GM23338 (cell line): ENCODE measurements at regions not wholly inside any gene's neighbourhood (a gene's known extent, or its start where the extent isn't known, plus 50 kb on each side); places are given as distances from the start of the nearest gene placed in this dataset.

ENCODE experiments used
- ATAC-seq: fragments of 200-7000 bp; cut with Tn5 transposase; 3 replicates; pipeline ENCODE4 v1.9.1; 2020
- DNase-seq: peaks from one replicate; pipeline ENCODE4 v3.0.0-alpha.2; 2015; ENCODE audit warnings: low spot score
- H2AFZ ChIP-seq: fragments of 200-600 bp; sonication (generic); 2 replicates; pipeline ENCODE4 v1.8.0; 2016; ENCODE audit warnings: antibody characterized with exemption, mild to moderate bottlenecking, moderate library complexity
- H3F3A ChIP-seq: fragments of 200-600 bp; sonication (generic); replicated peaks from 2 replicates; pipeline ENCODE4 v1.8.0; 2017; ENCODE audit warnings: antibody characterized with exemption, mixed run types, low read depth
- H3K27ac ChIP-seq: fragments of 200-600 bp; sonication (generic); 2 replicates; pipeline ENCODE4 v1.6.1; 2016; ENCODE audit warnings: low read depth
- H3K27me3 ChIP-seq: fragments of 200-600 bp; sonication (generic); 2 replicates; pipeline ENCODE4 v1.8.0; 2016; ENCODE audit warnings: mild to moderate bottlenecking, mixed run types, moderate library complexity; ENCODE audit not compliant: insufficient read depth
- H3K36me3 ChIP-seq: fragments of 200-600 bp; sonication (generic); 2 replicates; pipeline ENCODE4 v1.8.0; 2016; ENCODE audit warnings: mild to moderate bottlenecking; ENCODE audit not compliant: insufficient read depth
- H3K4me1 ChIP-seq: fragments of 200-600 bp; sonication (generic); 2 replicates; pipeline ENCODE4 v1.8.0; 2016; ENCODE audit warnings: mild to moderate bottlenecking, moderate library complexity; ENCODE audit not compliant: insufficient read depth
- H3K4me2 ChIP-seq: fragments of 200-600 bp; sonication (generic); 2 replicates; pipeline ENCODE4 v1.7.1; 2017; ENCODE audit warnings: mixed run types
- H3K4me3 ChIP-seq: fragments of 200-600 bp; sonication (generic); 2 replicates; pipeline ENCODE4 v1.6.1; 2016; ENCODE audit warnings: mixed run types
- H3K79me2 ChIP-seq: fragments of 200-600 bp; sonication (generic); replicated peaks from 2 replicates; pipeline ENCODE4 v1.8.0; 2017; ENCODE audit warnings: mild to moderate bottlenecking; ENCODE audit not compliant: insufficient read depth
- H3K9me2 ChIP-seq: fragments of 200-600 bp; sonication (generic); 2 replicates; pipeline ENCODE4 v1.8.0; 2017; ENCODE audit not compliant: insufficient read depth
- H4K20me1 ChIP-seq: fragments of 200-600 bp; sonication (generic); replicated peaks from 2 replicates; pipeline ENCODE4 v1.8.0; 2017; ENCODE audit warnings: mild to moderate bottlenecking; ENCODE audit not compliant: insufficient read depth
- H3K27ac Mint-ChIP-seq: 2 replicates; pipeline ENCODE4 v1.8.0; 2020; ENCODE audit warnings: inconsistent platforms, mild to moderate bottlenecking, moderate library complexity, mixed read lengths
- H3K27me3 Mint-ChIP-seq: 3 replicates; pipeline ENCODE4 v1.8.0; 2022; ENCODE audit warnings: low read depth, mild to moderate bottlenecking, moderate library complexity, mixed read lengths, inconsistent platforms; ENCODE audit not compliant: insufficient read depth, poor library complexity
- H3K36me3 Mint-ChIP-seq: 3 replicates; pipeline ENCODE4 v1.8.0; 2021; ENCODE audit warnings: low read depth, mild to moderate bottlenecking, inconsistent platforms, moderate library complexity, mixed read lengths
- H3K4me1 Mint-ChIP-seq: 3 replicates; pipeline ENCODE4 v1.8.0; 2020; ENCODE audit warnings: mild to moderate bottlenecking, inconsistent platforms, mixed read lengths
- H3K4me3 Mint-ChIP-seq: 3 replicates; pipeline ENCODE4 v1.8.0; 2021; ENCODE audit warnings: moderate library complexity, mild to moderate bottlenecking, inconsistent platforms, mixed read lengths
- H3K9me3 Mint-ChIP-seq: 3 replicates; pipeline ENCODE4 v1.8.0; 2020; ENCODE audit warnings: moderate library complexity, mild to moderate bottlenecking, inconsistent platforms, mixed read lengths
- CREB1 ChIP-seq: fragments of 250-450 bp; sonication (Bioruptor Pico); IDR thresholded peaks from 2 replicates; pipeline ENCODE4 v1.5.0; 2020; ENCODE audit warnings: low read depth, mild to moderate bottlenecking, moderate library complexity
- EZH2 ChIP-seq: fragments of 200-600 bp; sonication (generic); IDR thresholded peaks from one replicate; pipeline ENCODE4 v1.8.0; 2017; ENCODE audit warnings: antibody characterized with exemption, mild to moderate bottlenecking, low read depth; ENCODE audit not compliant: unreplicated experiment
- EZH2phosphoT487 ChIP-seq: fragments of 200-600 bp; sonication (generic); IDR thresholded peaks from one replicate; pipeline ENCODE4 v1.8.1; 2018; ENCODE audit warnings: antibody characterized with exemption; ENCODE audit not compliant: unreplicated experiment
- JUNB ChIP-seq: IDR thresholded peaks from one replicate; pipeline ENCODE4 v1.6.1; 2016; ENCODE audit warnings: antibody characterized with exemption; ENCODE audit not compliant: unreplicated experiment
- NANOG ChIP-seq: IDR thresholded peaks from 2 replicates; pipeline ENCODE4 v1.6.1; 2016; ENCODE audit warnings: antibody characterized with exemption, borderline replicate concordance
- POLR2AphosphoS5 ChIP-seq: IDR thresholded peaks from 2 replicates; pipeline ENCODE4 v1.6.1; 2016; ENCODE audit warnings: antibody characterized with exemption, low read depth
- STAT1 ChIP-seq: IDR thresholded peaks from one replicate; pipeline ENCODE4 v1.6.1; 2016; ENCODE audit warnings: antibody characterized with exemption; ENCODE audit not compliant: unreplicated experiment
- ZNF114 ChIP-seq: fragments of 250-450 bp; sonication (Bioruptor Pico); IDR thresholded peaks from 2 replicates; pipeline ENCODE4 v1.5.0; 2020; ENCODE audit warnings: mild to moderate bottlenecking, moderate library complexity
- ZNF331 ChIP-seq: fragments of 250-450 bp; sonication (Bioruptor Pico); IDR thresholded peaks from 2 replicates; pipeline ENCODE4 v1.5.0; 2020; ENCODE audit warnings: low read depth, mild to moderate bottlenecking, moderate library complexity
- TF ChIP-seq, protein P1 (sequence below): IDR thresholded peaks from one replicate; pipeline ENCODE4 v1.6.1; 2018; ENCODE audit warnings: antibody characterized with exemption; ENCODE audit not compliant: unreplicated experiment
- TF ChIP-seq, protein P2 (sequence below): IDR thresholded peaks from 2 replicates; pipeline ENCODE4 v1.6.1; 2016; ENCODE audit warnings: antibody characterized with exemption
- TF ChIP-seq, protein P3 (sequence below), 2 experiments: fragments of 200-600 bp in 1 of 2; sonication (generic) in 1 of 2; conservative IDR thresholded peaks; 2 replicates each; pipeline versions ENCODE4 v1.5.1 to v1.6.1; 2016 to 2017; ENCODE audit warnings: antibody characterized with exemption in 2 of 2, low read depth in 2 of 2, mild to moderate bottlenecking in 2 of 2, moderate library complexity in 1 of 2
- TF ChIP-seq, protein P4 (sequence below): fragments of 250-450 bp; sonication (Bioruptor Pico); IDR thresholded peaks from 2 replicates; pipeline ENCODE4 v1.5.0; 2020; ENCODE audit warnings: mild to moderate bottlenecking, moderate library complexity

DNA sequence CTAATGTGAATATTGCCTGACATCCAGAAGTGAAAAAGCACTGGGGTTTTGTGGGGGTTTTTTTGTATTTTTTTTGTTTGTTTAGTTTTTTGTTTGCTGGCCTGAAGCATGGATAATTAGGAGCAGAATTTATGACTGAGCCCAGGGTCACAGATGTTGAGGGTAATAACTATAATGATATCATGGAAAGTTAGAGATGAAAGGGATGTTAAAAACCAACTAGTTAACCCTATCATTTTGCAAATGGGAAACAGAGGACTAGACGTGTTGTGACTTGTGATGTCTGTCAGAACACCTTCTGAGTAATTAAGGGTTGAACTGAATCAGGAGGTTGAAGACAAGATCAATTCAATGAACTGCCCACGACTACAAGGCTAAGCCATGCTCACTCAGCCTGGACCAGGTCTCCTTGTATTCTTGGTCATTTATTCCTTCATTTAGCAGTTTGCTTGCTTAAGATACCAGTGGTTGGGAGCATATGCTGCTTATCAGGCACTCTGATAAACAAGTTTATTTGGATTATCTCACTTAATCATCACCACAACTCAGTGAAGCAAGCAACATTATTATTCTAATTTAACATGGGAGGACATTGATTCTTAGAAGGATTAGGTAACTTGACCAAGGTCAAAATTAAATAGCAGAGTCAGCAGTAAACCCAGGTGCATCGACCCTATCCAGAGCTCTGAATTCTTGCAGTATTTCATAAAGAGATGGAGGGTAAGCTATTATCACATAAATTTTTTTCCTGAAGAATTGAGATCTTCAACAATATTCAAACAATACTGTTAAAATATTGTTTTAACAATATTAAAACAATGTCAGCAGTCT, 75.7 kb upstream of the PIK3R1 start:
- peaks cover 6% of the 10 kb centered on the region; the same call in 2 of the 3 replicates for H3K4me1 Mint-ChIP-seq
- no peaks in the 10 kb centered on the region for H3K79me2 ChIP-seq
- H3K27ac ChIP-seq, result no peak overlapping the region
- TF ChIP-seq, protein P1, sequence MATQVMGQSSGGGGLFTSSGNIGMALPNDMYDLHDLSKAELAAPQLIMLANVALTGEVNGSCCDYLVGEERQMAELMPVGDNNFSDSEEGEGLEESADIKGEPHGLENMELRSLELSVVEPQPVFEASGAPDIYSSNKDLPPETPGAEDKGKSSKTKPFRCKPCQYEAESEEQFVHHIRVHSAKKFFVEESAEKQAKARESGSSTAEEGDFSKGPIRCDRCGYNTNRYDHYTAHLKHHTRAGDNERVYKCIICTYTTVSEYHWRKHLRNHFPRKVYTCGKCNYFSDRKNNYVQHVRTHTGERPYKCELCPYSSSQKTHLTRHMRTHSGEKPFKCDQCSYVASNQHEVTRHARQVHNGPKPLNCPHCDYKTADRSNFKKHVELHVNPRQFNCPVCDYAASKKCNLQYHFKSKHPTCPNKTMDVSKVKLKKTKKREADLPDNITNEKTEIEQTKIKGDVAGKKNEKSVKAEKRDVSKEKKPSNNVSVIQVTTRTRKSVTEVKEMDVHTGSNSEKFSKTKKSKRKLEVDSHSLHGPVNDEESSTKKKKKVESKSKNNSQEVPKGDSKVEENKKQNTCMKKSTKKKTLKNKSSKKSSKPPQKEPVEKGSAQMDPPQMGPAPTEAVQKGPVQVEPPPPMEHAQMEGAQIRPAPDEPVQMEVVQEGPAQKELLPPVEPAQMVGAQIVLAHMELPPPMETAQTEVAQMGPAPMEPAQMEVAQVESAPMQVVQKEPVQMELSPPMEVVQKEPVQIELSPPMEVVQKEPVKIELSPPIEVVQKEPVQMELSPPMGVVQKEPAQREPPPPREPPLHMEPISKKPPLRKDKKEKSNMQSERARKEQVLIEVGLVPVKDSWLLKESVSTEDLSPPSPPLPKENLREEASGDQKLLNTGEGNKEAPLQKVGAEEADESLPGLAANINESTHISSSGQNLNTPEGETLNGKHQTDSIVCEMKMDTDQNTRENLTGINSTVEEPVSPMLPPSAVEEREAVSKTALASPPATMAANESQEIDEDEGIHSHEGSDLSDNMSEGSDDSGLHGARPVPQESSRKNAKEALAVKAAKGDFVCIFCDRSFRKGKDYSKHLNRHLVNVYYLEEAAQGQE, result no peak
- TF ChIP-seq STAT1 (no peak), ZNF114 (CRISPR knock-in tag) (no peak), CREB1 (CRISPR knock-in tag) (no peak), EZH2 (no peak), ZNF331 (CRISPR knock-in tag) (no peak), EZH2phosphoT487 (no peak), NANOG (no peak), POLR2AphosphoS5 (no peak), JUNB (no peak)
- TF ChIP-seq, protein P2, sequence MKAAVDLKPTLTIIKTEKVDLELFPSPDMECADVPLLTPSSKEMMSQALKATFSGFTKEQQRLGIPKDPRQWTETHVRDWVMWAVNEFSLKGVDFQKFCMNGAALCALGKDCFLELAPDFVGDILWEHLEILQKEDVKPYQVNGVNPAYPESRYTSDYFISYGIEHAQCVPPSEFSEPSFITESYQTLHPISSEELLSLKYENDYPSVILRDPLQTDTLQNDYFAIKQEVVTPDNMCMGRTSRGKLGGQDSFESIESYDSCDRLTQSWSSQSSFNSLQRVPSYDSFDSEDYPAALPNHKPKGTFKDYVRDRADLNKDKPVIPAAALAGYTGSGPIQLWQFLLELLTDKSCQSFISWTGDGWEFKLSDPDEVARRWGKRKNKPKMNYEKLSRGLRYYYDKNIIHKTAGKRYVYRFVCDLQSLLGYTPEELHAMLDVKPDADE, result no peak
- TF ChIP-seq, protein P3, sequence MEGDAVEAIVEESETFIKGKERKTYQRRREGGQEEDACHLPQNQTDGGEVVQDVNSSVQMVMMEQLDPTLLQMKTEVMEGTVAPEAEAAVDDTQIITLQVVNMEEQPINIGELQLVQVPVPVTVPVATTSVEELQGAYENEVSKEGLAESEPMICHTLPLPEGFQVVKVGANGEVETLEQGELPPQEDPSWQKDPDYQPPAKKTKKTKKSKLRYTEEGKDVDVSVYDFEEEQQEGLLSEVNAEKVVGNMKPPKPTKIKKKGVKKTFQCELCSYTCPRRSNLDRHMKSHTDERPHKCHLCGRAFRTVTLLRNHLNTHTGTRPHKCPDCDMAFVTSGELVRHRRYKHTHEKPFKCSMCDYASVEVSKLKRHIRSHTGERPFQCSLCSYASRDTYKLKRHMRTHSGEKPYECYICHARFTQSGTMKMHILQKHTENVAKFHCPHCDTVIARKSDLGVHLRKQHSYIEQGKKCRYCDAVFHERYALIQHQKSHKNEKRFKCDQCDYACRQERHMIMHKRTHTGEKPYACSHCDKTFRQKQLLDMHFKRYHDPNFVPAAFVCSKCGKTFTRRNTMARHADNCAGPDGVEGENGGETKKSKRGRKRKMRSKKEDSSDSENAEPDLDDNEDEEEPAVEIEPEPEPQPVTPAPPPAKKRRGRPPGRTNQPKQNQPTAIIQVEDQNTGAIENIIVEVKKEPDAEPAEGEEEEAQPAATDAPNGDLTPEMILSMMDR (conservative IDR thresholded peaks at IDR 0.05; ENCODE audit: low read depth in 2 of 2), result no peak
- TF ChIP-seq, protein P4, sequence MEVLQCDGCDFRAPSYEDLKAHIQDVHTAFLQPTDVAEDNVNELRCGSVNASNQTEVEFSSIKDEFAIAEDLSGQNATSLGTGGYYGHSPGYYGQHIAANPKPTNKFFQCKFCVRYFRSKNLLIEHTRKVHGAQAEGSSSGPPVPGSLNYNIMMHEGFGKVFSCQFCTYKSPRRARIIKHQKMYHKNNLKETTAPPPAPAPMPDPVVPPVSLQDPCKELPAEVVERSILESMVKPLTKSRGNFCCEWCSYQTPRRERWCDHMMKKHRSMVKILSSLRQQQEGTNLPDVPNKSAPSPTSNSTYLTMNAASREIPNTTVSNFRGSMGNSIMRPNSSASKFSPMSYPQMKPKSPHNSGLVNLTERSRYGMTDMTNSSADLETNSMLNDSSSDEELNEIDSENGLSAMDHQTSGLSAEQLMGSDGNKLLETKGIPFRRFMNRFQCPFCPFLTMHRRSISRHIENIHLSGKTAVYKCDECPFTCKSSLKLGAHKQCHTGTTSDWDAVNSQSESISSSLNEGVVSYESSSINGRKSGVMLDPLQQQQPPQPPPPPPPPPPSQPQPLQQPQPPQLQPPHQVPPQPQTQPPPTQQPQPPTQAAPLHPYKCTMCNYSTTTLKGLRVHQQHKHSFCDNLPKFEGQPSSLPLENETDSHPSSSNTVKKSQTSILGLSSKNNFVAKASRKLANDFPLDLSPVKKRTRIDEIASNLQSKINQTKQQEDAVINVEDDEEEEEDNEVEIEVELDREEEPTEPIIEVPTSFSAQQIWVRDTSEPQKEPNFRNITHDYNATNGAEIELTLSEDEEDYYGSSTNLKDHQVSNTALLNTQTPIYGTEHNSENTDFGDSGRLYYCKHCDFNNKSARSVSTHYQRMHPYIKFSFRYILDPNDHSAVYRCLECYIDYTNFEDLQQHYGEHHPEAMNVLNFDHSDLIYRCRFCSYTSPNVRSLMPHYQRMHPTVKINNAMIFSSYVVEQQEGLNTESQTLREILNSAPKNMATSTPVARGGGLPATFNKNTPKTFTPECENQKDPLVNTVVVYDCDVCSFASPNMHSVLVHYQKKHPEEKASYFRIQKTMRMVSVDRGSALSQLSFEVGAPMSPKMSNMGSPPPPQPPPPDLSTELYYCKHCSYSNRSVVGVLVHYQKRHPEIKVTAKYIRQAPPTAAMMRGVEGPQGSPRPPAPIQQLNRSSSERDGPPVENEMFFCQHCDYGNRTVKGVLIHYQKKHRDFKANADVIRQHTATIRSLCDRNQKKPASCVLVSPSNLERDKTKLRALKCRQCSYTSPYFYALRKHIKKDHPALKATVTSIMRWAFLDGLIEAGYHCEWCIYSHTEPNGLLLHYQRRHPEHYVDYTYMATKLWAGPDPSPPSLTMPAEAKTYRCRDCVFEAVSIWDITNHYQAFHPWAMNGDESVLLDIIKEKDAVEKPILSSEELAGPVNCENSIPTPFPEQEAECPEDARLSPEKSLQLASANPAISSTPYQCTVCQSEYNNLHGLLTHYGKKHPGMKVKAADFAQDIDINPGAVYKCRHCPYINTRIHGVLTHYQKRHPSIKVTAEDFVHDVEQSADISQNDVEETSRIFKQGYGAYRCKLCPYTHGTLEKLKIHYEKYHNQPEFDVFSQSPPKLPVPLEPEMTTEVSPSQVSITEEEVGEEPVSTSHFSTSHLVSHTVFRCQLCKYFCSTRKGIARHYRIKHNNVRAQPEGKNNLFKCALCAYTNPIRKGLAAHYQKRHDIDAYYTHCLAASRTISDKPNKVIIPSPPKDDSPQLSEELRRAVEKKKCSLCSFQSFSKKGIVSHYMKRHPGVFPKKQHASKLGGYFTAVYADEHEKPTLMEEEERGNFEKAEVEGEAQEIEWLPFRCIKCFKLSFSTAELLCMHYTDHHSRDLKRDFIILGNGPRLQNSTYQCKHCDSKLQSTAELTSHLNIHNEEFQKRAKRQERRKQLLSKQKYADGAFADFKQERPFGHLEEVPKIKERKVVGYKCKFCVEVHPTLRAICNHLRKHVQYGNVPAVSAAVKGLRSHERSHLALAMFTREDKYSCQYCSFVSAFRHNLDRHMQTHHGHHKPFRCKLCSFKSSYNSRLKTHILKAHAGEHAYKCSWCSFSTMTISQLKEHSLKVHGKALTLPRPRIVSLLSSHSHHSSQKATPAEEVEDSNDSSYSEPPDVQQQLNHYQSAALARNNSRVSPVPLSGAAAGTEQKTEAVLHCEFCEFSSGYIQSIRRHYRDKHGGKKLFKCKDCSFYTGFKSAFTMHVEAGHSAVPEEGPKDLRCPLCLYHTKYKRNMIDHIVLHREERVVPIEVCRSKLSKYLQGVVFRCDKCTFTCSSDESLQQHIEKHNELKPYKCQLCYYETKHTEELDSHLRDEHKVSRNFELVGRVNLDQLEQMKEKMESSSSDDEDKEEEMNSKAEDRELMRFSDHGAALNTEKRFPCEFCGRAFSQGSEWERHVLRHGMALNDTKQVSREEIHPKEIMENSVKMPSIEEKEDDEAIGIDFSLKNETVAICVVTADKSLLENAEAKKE (CRISPR knock-in tag), result no peak
- H3K27me3 Mint-ChIP-seq, result peaks cover 2% of the 10 kb centered on the region
- no peak overlapping the region for H2AFZ ChIP-seq
- no peak overlapping the region for H3K4me3 Mint-ChIP-seq
- H3K4me1 ChIP-seq, result no peaks in the 10 kb centered on the region
- ATAC-seq, result no peak
- H3K4me2 ChIP-seq, result no peak overlapping the region
- H3K36me3 ChIP-seq, result no peaks in the 10 kb centered on the region
- no peak for DNase-seq
- H3K36me3 Mint-ChIP-seq, result peaks cover 7% of the 10 kb centered on the region; the same call in 2 of the 3 replicates
- no peaks in the 10 kb centered on the region for H3K27me3 ChIP-seq
- H4K20me1 ChIP-seq, result no peaks in the 10 kb centered on the region
- H3F3A ChIP-seq, result no peaks in the 10 kb centered on the region
- no peaks in the 10 kb centered on the region for H3K9me2 ChIP-seq
- H3K27ac Mint-ChIP-seq, result no peak overlapping the region
- H3K4me3 ChIP-seq, result no peak overlapping the region
- H3K9me3 Mint-ChIP-seq, result peaks cover 19% of the 10 kb centered on the region
